SK-N-SH treated with all-trans-retinoic acid at 6 μM for 48 hours (cell line): ENCODE measurements at regions not wholly inside any gene's neighbourhood (a gene's known extent, or its start where the extent isn't known, plus 50 kb on each side); places are given as distances from the start of the nearest gene placed in this dataset.
"Not testable (repeated sequence)": the region's sequence is repeated elsewhere in the genome, so short reads cannot be mapped to it uniquely, and the experiment has no call there.

Experiments
- ESRRG ChIP-seq: fragments of 250-450 bp; sonication (Bioruptor Pico); IDR thresholded peaks from 2 replicates; pipeline ENCODE4 v1.6.1; 2021; ENCODE audit warnings: mild to moderate bottlenecking
- GLIS3 ChIP-seq: fragments of 250-450 bp; sonication (Bioruptor Pico); IDR thresholded peaks from 2 replicates; pipeline ENCODE4 v1.5.0; 2020; ENCODE audit warnings: mild to moderate bottlenecking, moderate library complexity
- ZC3H10 ChIP-seq: fragments of 250-450 bp; sonication (Bioruptor Pico); IDR thresholded peaks from 2 replicates; pipeline ENCODE4 v1.5.1; 2021; ENCODE audit warnings: mild to moderate bottlenecking, moderate library complexity
- ZFP3 ChIP-seq: fragments of 250-450 bp; sonication (Bioruptor Pico); IDR thresholded peaks from 2 replicates; pipeline ENCODE4 v1.5.0; 2020; ENCODE audit warnings: mild to moderate bottlenecking, moderate library complexity

- TF ChIP-seq ZC3H10; GLIS3; ZFP3 (CRISPR knock-in tag); ESRRG: not testable (repeated sequence)
Observed at GRCh38 chr5:108442063-108442651, 60.3 kb upstream of the FBXL17 start.
